GM19395 (cell line): ENCODE measurements at regions not wholly inside any gene's neighbourhood (a gene's known extent, or its start where the extent isn't known, plus 50 kb on each side); places are given as distances from the start of the nearest gene placed in this dataset.

ENCODE experiments used
- ATAC-seq: cut with Tn5 transposase; IDR thresholded peaks from one replicate; pipeline ENCODE4 v1.9.1; 2021; ENCODE audit warnings: mild to moderate bottlenecking, moderate library complexity; ENCODE audit not compliant: unreplicated experiment

DNA sequence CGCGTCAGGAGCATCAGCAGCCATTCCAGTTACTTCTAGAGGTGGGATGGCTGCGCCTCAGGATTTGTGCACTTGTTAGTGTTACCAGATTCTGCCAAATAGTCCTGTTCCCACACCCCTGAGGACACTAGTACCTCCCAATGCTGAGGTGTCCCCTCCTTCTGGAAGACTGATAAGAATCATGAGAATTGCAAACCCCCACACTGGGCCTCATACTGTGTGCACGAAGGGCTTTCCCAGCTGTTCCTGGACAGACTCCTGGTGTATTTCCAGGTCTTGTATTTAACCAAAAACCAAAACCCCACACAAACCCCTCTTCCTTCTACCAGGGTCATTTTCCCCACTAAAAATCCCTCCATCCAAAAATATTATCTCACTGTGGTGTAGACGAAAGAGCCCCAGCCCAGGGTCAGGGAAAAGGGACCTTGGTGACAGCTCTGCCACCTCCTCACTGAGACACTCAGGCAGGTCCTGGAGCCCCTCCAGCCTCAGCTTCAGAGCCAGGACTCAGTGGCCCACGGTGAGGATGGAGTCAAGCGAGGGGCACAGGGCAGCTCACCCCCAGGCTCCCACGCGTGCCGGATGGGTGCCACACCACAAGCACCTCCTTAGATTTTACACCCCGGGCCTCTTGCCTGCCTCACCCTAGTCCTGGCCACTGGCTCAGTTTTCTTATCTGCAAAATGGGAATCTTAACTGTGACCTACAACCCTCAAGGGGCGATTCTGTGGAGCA is 131.4 kb upstream of the RUNX3 start:
- no peak for ATAC-seq

DNA sequence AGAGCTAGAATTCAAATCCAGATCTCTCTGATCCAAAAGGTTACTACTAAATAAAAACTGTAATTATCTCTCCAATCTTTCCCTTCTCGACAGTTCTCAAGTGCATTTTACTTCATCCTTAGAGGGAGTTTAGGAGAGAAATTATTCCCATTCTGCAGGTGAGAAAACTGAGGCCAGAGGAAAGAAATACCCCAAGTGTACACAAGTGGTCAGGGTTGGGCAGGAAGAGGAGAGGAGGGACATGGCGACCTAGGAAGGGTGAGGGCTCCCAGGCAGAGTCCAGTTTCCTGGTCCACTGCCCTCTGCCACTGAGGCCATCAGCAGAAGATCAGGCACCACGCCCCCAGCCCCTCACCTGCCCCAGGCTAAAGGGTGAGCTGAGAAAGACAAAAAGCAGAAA is 127.1 kb upstream of the RUNX3 start:
- ATAC-seq: no peak

DNA sequence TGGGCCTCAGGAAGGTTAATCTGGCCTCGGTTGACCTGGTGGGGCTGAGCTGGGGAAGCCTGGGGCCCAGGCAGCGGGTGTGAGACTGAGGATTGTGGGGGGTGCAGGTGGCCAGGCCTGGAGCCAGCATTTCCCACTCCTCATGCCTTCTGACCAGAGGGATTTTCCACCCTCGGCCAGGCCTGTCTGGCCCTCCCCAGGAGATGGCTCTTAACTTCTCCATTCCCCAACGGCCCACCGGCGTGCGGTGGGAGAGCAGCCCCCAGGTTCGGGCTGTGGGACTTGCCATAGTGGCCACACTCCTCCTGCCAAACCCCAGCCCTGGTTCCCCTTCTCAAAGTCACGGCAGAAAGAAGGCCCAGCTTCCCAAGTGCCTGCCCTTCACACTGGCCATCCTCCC is 126.5 kb upstream of the RUNX3 start:
- no peak for ATAC-seq

DNA sequence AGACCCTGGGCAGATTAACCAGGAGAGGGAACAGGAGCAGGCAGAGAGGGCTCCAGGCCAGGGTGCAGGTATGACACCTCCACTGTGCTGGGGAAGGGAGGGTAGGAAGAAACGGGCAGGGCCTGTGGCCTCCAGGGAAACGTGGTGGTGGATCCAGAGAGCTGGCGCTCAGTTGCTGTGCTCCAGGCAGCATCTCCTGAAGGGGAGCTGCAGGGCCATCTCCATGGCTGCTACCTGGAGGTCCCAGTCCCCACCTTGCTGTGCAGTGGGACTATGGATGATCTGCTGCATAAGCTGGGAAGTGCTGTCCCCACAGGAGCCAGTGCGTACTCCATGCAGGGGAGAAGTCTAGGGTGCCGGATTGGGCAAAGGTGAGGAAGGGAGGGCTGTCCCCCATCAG is 125.9 kb upstream of the RUNX3 start:
- ATAC-seq: no peak

DNA sequence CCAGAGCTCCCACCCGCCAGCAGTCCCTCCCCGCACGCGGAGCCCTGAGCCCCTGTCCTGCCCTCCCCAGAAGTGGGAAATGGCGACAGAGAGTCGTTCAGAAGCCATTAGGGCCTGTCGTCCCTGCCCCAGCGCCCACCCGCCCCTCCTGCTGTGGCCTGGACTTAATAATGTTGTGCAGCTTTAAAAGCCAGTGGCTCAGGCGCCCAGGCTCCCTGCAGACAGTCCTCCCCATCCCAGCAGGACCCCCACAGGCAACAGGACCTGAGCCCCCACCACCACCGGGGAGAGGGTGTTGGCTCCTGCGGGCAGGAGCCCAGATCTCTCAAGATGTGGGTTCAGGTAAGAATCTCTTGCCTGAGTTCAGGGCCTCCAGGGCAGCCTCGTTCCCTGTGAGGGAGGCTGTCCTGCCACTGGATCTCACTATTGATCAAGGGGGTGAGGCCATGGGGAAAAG is 125.3 kb upstream of the RUNX3 start:
- no peak for ATAC-seq

DNA sequence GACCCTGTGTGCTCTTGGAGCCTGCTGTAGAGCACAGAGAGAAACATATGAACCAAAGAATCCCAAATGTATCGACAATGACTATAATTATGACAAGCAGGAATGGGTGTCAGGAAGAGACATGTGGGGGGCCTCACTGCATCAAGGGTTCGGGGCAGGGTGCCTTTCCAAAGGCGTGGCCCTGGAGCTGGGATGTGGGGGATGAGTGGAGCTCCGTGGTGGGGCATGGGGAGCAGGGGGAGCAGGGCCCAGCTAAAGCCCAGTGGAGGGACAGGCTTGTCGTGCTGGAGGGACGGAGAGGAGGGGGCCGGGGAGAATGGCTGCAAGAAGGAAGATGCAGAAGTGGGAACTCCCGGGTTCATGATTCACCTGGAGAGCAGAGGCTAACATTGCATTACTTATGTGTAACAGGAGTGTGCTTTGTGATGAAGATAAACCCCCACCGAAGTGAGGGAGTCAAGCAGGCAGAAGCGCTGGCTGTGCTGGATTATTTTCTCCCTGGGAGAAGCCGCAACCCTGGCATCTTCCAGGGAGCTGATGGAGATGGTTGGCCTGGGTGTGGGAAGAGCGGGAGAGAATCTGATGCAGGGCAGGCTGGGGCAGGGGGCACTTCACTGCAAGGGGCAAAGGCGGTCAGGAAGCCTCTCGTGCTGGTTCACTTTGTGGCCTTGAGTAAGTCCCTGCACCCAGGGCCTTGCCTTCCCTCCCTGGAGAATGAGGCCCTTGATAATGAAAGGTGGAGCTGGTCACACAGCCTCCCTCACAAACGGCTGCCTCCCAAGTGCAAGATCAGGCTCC is 124.6 kb upstream of the RUNX3 start:
- ATAC-seq: no peak

DNA sequence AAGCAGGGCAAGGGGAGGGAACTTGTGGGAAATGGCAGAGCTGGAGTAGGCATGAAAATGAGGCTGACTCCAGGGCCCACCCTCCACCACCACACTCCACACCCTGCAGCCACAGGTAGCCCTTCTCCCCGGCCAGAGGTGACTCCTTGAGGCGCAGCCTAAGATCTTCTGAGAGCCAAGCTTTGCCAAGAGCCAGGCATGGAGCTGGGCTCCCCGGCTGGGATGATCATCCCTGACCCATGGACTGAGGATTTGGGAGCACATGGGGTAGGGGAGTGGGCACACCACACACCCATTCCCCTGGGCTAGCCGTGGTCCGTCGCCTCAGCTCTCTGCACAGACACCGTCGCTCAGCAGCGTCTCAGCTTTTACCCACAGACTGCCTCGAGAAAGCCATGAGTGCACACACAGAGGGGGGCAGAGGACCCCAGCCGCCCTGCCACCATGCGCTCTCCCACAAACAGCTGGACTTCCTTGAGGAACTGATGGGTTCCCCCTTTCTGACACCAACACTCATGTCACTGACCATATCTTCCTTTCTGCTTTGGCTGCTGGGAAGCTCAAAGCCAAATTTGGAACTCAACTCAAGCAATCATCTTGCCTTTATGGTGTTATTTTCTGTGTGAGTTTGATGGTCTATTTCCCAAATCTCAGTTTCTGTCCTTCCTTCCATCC is 123.6 kb upstream of the RUNX3 start:
- no peak for ATAC-seq

DNA sequence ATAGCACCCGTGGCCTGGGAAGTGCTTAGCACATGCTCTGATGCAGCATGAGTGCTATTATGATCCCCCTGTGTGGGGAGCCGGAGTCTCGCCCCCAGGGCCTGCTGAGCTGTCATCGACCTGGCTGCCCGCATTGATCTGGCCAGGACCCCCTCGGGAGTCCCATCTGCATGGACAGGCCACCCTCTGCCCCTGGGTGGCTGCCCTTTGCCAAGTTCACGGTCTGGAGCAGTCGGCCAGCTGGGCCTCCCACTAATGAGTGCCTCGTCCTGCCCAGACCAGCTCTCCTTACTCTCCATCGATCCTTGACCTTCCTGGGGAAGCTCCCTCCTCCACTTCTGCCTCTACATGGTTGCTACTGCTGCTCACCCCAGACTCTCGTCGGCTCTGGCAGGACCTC is 121.8 kb upstream of the RUNX3 start:
- ATAC-seq: no peak

DNA sequence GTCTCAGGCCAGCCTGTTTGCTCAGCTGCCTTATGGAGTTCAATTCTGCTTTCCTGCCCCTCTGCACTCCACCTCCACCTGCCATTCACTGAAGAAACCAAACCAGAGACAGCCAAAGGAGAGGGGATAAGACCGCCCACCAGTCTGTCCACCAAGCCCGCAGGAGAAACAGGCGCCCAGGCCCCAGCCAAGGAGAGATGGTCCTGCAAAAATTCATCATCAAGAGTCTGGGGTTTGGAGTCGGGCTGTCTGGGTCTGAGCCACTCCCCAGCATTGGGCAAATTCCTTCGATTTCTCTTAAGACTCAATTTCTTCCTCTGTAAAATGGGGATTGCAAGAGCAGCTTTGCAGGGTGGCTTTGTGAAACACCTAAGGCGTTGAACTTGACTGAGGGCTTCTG is 121.4 kb upstream of the RUNX3 start:
- ATAC-seq: no peak

DNA sequence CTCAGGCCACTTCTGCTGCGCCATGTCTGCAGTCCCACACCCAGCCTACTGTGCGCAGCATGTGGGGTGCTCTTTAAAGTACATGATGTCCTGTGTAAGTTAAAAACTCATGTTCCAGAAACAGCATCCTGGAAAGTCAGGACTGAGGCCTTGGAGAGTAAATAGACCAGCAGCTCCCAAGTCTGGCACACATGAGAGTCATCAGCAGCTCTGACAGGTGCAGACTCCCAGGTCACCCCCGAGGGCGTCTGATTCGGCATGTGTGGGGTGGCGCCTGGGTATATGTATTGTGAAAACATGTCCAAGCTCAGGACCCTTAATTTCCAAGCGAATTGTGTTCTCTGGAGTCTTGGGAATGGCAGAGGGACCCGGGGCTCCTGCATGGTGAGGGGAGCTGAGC is 120.1 kb upstream of the RUNX3 start:
- no peak for ATAC-seq

DNA sequence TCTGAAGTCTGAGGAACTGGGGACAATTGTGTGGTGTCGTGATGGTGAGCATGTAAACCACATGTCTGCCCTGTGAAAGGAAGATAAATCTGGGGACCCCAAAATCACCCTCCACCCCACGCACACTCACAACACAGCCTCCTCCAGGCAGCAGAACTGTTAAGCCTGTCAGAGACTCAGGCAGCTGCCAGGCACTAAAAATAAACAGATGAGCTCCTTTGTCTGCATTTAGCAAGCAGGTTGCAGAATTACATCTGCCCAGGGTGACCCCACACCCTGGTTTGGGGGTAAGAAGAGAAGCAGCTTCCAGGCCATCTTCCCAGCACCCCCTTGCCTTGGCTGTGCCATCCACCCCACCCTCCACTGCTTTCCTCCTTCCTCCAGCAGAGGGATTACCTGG is 119.1 kb upstream of the RUNX3 start:
- ATAC-seq: no peak

DNA sequence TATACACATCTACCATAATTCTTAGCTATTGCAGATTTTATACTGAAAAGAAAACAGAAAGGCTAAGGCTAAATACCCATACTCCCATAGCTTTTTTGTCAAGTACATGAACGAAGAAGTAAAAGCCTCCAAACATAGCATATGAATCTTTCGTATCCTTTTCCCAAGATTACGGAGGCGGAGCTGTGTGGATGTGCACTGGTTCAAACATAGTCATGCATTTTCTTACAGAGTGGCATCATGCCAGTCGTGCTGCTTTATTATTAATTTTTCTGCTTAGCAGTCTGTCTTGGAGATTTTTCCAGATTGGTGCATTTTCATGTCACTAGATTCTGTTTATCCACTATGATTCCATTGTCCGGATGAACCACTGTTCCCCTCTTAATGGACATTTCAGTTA is 118.7 kb upstream of the RUNX3 start:
- no peak for ATAC-seq

DNA sequence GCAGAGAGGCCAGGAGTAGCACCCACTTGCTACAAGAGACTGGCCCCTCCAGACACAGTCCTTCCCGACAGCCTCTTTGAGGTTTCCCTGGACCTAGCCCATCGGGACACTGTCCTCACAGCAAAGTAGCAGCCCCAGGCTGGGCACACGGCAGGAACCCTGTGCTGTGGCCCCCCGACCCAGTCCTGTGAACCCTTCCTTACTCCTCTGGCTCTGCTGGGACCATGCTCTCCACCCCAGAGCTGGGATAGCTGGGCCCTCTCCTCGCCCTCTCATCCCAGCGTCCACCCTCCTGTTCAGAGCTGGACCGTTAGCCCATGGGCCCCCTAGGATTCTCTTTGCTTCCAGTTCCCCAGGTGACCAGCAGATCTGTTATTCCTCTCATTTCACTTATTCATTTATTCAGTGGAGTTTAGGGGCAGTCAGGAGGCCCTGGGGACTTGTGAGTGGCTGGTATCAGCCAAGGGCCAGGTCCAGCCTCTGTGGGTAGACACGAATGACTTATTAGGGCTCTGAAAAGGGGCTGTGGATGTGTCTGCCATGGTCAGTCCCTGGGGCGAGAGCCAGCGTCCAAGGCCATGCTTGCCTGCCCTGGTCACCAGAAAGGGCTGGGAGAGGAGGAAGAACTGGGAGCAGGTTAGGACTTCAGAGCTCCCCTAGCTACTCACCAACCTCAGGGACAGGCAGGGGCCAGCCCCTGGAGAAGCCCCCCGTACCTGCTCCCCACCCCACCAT is 117.6 kb upstream of the RUNX3 start:
- ATAC-seq: no peak

DNA sequence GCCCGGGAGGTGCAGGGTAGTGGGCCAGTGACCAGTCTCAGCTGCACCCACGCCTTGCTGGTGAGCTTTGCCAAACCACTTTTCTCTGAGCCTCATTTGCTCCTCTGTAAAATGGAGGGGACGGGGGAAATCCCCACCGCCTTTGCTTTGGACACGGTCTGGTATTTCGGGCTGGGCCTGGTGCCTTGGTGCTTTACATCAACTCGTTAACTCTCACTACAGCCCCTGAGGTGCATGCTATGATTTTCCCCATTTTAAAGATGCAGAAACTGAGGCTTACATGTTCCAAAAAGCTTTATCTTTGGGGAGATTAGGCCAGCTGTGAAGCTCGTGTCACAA is 116.1 kb upstream of the RUNX3 start:
- ATAC-seq: no peak

DNA sequence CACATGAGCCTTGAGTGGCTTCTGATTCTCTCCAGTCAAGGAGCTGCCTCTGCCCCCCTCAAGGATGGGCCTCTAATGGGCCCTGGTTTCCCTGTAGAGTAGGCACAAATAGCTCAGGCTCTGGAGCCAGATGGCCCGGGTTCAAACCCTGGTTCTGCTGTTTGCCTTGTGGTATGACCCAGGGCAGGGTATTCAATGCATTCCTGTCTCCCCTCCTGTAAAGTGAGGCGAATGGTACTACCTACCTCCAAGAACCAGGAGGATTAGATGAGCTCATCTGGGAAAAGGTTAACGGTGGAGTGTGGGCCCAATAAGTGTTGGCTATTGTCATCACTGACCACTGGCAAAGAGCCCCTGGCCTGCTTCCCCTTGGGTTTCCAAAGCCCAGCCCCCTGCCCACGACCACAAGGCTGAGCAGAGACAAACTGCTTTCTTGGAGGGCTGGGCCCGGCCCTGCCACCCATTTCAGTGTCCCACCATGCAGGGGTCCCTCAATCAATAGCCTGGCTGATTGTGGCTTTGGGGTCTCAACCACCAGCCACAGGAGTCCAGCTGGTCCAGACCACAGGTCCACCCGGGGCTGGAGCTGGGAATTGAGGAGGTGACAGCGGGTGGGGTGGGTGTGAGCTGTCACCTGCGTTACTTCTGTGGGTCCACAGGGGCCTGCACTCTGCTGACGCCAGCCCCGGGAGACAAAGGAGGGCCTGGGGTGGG is 115.6 kb upstream of the RUNX3 start:
- ATAC-seq: no peak

DNA sequence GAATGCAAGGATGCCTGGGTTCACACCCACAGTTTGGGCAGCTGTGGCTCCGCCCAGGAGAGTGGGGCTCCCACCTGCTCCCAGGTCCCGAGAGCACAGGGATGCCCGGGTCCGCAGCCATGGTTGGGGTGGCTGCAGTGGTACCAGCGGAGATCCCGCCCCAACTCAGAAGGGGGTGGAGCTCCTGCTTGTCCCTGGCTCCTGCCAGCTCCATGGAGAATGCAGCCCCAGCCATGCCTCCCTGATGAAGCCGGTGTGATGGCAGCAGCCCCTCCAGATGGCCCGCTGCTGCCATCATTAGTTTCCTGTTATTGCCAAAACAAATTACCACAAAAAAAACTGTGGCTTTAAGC is 113.1 kb upstream of the RUNX3 start:
- no peak for ATAC-seq

DNA sequence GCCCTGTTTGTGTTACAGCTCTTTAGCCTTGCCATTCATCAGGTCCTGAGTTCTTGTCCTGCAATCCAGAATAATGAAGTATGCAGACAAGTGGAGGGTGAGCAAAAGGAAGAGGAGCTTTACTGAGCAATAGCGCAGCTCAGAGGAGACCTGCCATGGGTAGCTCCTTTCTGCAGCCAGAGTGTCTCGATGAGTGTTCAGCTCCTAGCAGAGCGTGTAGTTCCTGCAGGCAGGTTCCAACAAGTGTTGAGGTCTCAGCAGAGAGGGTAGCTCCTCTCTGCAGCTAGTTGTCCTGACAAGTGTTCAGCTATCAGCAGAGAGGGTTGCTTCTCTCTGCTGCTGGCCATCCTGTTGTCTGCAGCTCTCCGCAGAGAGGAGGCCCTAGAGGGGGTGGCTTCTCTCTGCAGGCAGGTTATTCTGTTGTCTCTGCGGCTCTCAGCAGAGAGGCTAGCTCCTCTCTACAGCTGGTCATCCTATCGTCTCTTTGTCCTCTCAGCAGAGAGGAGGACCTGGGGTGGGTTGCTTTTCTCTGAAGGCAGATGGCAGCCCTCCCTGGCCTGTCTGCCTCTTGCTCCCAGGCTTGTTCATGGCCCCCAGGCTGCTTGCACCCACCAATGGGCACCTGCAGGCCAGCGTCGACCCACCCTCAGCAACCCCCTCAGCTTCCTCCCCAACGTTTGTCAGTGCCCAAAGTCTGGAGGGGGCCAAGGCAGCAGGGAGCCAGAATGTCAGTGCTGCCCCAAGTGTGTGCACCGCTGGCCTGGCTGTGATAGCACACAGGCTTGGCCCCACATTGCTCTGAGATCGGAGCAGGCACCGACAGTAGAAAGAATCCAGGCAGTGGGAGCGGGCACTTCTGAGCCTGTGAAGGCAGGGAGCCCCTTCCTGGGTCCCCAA is 112.5 kb upstream of the RUNX3 start:
- ATAC-seq: no peak

DNA sequence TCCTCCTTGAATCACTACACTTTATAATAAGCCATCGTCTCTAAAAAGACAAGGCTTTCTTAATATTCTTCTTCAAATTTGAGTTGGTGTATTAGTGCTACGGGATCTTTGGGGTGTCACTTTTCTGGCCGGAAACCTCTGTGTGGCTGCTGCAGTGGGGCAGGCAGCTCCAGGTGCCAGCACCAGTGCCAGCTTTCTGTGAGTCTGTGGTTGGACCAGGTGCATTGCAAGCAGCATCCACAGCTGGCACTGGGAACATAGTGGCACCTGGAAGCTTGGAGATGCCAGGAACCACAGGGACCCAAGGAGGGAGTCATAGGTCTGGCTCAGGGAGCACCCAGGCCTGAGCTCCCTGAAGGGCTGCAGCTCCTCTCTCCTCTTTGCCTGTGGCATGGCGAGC is 111.8 kb upstream of the RUNX3 start:
- no peak for ATAC-seq

DNA sequence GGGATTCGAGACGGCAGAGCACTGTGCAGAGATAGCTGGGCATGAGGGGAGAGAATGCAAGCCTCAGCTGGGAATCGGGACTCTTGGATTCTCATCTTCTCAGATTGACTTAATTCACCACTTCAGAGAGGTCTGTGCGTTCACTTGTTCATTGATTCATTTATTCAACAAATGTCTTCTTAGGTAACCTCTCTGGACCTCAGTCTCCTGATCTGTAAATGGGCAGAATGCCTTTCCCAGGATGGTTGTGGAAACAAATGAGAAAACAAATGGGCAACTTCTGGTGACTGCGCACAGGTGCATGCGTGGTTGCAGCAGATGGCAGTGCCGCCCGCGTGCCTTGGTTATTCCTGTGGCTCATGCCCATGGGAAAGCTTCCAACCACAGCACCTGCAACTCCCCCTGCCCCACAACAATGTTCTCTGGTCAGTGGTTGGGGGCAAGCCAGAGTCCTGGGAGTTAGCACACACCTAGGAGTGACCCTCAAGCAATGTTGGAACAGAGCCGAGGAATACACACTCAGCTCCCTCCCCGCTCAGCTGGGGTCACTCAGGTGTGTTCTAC is 110.1 kb upstream of the RUNX3 start:
- no peak for ATAC-seq

DNA sequence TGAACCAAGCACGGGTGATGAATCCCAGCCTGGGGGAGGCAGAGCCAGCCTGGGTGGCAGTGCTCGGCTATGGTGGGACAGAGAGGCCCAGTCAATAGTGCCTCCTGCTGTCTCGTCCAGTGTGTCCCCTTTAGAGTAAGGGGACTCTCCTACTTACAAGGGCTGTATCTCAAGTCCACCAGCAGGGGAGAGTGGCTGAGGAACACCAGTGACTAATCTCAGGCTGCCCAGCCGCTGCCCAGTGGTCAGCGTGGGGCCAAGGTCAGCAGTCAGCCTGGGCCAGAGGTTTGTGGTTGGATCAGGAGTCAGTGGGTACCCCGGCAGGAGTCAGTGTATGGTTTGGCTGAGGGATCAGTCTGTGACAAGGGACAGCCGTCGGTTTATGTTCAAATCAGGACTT is 109.2 kb upstream of the RUNX3 start:
- no peak for ATAC-seq
